KMS-11 (cell line): ENCODE measurements at regions not wholly inside any gene's neighbourhood (a gene's known extent, or its start where the extent isn't known, plus 50 kb on each side); places are given as distances from the start of the nearest gene placed in this dataset.

Experiments
- H2AFZ ChIP-seq: fragments of 200-600 bp; sonication (generic); 2 replicates; pipeline ENCODE4 v1.6.1; 2016; ENCODE audit warnings: antibody characterized with exemption, mixed run types, low read depth
- H3K27ac ChIP-seq: fragments of 200-600 bp; sonication (generic); 2 replicates; pipeline ENCODE4 v1.6.1; 2016; ENCODE audit warnings: mild to moderate bottlenecking, mixed run types
- H3K27me3 ChIP-seq: fragments of 200-600 bp; sonication (generic); 2 replicates; pipeline ENCODE4 v1.6.1; 2017; ENCODE audit warnings: mild to moderate bottlenecking, low read depth, mixed run types, moderate library complexity; ENCODE audit not compliant: insufficient read depth
- H3K36me3 ChIP-seq: fragments of 200-600 bp; sonication (generic); 2 replicates; pipeline ENCODE4 v1.6.1; 2017; ENCODE audit warnings: mild to moderate bottlenecking, mixed run types; ENCODE audit not compliant: insufficient read depth
- H3K4me1 ChIP-seq: fragments of 200-600 bp; sonication (generic); 2 replicates; pipeline ENCODE4 v1.6.1; 2016; ENCODE audit warnings: mild to moderate bottlenecking, low read depth, mixed run types; ENCODE audit not compliant: poor library complexity, severe bottlenecking
- H3K4me2 ChIP-seq: fragments of 200-600 bp; sonication (generic); 2 replicates; pipeline ENCODE4 v1.7.0; 2016; ENCODE audit warnings: mild to moderate bottlenecking, mixed run types
- H3K4me3 ChIP-seq: fragments of 200-600 bp; sonication (generic); IDR thresholded peaks from 2 replicates; pipeline ENCODE4 v1.6.1; 2017; ENCODE audit warnings: low read depth, low read length, mixed read lengths; ENCODE audit not compliant: insufficient read depth
- H3K79me2 ChIP-seq: fragments of 200-600 bp; sonication (generic); 2 replicates; pipeline ENCODE4 v1.6.1; 2016; ENCODE audit warnings: low read depth, mixed run types; ENCODE audit not compliant: insufficient read depth
- H3K9ac ChIP-seq: fragments of 200-600 bp; sonication (generic); 2 replicates; pipeline ENCODE4 v1.6.1; 2016; ENCODE audit warnings: mild to moderate bottlenecking, mixed run types
- H4K20me1 ChIP-seq: fragments of 200-600 bp; sonication (generic); 2 replicates; pipeline ENCODE4 v1.6.1; 2016; ENCODE audit warnings: mild to moderate bottlenecking, mixed run types; ENCODE audit not compliant: insufficient read depth
- TF ChIP-seq, protein P1 (sequence below): fragments of 200-600 bp; sonication (generic); conservative IDR thresholded peaks from 2 replicates; pipeline ENCODE4 v1.6.1; 2017; ENCODE audit warnings: low read depth, mild to moderate bottlenecking, antibody characterized with exemption, low read length, moderate library complexity, mixed read lengths

DNA sequence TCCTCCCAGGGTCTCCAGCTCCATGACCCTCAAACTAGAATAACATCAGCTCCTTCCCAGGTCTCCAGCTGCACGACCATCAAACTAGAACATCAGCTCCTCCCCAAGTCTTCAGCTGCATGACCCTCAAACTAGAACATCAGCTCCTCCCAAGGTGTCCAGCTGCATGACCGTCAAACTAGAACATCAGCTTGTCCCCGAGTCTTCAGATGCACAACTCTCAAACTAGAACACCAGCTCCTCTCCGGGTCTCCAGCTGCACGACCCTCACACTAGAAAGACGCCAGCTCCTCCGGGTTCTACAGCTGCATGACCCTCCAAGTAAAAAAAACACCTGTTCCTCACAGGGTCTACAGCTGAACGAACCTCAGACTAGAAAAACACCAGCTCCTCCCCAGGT is 312.9 kb upstream of the TFPI start:
- H3K27ac ChIP-seq = peak overlapping the region; percentile 86; the same call in 1 of the 2 replicates
- no peak overlapping the region for H2AFZ ChIP-seq
- H3K27me3 ChIP-seq = no peaks in the 10 kb centered on the region
- no peaks in the 10 kb centered on the region for H4K20me1 ChIP-seq
- H3K4me2 ChIP-seq = no peak overlapping the region
- H3K79me2 ChIP-seq = no peaks in the 10 kb centered on the region
- no peaks in the 10 kb centered on the region for H3K36me3 ChIP-seq
- no peak overlapping the region for H3K4me3 ChIP-seq
- TF ChIP-seq, protein P1, sequence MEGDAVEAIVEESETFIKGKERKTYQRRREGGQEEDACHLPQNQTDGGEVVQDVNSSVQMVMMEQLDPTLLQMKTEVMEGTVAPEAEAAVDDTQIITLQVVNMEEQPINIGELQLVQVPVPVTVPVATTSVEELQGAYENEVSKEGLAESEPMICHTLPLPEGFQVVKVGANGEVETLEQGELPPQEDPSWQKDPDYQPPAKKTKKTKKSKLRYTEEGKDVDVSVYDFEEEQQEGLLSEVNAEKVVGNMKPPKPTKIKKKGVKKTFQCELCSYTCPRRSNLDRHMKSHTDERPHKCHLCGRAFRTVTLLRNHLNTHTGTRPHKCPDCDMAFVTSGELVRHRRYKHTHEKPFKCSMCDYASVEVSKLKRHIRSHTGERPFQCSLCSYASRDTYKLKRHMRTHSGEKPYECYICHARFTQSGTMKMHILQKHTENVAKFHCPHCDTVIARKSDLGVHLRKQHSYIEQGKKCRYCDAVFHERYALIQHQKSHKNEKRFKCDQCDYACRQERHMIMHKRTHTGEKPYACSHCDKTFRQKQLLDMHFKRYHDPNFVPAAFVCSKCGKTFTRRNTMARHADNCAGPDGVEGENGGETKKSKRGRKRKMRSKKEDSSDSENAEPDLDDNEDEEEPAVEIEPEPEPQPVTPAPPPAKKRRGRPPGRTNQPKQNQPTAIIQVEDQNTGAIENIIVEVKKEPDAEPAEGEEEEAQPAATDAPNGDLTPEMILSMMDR = no peak
- H3K4me1 ChIP-seq = peaks cover 49% of the 10 kb centered on the region
- H3K9ac ChIP-seq = no peak overlapping the region

DNA sequence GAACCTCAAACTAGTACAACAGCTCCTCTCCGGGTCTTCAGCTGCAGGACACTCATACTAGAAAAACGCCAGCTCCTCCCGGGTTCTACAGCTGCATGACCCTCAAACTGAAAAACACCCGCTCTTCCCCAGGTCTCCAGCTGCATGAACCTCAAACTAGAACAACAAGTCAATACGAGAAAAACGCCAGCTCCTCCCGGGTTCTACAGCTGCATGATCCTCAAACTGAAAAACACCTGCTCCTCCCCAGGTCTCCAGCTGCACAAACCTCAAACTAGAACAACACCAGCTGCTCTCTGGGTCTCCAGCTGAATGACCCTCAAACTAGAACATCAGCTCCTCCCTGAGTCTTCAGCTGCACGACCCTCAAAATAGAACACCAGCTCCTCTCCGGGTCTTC is 315.0 kb upstream of the TFPI start:
- Histone ChIP-seq H3K27ac (peak overlapping the region; percentile 86), H3K4me1 (peaks cover 46% of the 10 kb centered on the region), H2AFZ (peak overlapping the region; percentile 58), H4K20me1 (no peaks in the 10 kb centered on the region), H3K4me2 (peak overlapping the region; percentile 42; the same call in 1 of the 2 replicates), H3K9ac (no peak overlapping the region), H3K27me3 (no peaks in the 10 kb centered on the region), H3K79me2 (no peaks in the 10 kb centered on the region), H3K36me3 (no peaks in the 10 kb centered on the region), H3K4me3 (no peak overlapping the region)
- TF ChIP-seq, protein P1 = no peak

DNA sequence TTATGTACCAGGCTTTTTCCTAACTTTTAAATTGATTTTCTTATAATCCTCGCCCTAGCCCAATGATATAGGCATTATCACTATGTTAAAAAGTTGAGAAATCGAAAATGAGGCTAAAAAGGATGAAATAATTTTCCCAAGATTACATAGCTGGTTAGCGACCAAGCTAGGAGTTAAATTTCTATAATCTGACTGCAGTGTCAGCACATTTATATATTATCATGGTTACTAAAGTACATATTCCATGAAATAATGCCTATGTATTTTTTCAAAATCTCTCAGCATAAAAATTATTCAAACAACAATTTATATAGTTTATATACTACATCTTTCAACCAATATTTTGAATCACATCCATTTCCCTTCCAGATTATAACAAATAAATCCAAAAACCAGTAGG is 317.3 kb upstream of the TFPI start:
- Histone ChIP-seq H2AFZ (no peak overlapping the region), H3K4me1 (peaks cover 46% of the 10 kb centered on the region), H3K27me3 (no peaks in the 10 kb centered on the region), H3K4me2 (no peak overlapping the region), H3K9ac (no peak overlapping the region), H3K27ac (no peak overlapping the region), H3K79me2 (no peaks in the 10 kb centered on the region), H3K36me3 (no peaks in the 10 kb centered on the region), H4K20me1 (no peaks in the 10 kb centered on the region), H3K4me3 (no peak overlapping the region)
- TF ChIP-seq, protein P1 = no peak

DNA sequence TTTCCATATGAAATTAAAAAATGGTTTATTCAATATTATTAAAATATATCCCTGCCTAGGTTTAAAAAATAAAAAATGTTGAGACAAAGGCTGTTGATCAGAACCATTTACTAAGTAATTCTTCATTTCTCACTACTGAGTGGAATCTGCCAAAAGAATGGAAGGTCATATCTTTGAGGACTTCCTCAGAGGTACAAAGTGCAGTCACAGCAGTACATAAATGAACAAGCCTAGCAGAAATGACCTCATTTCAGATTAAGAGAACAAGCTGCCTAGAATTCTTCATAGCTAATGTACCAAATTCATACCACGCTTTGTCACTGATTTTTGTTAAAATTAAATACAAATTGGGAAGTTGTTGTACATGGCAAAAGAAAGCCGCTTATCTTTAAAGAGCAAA is 318.9 kb upstream of the TFPI start:
- Histone ChIP-seq H3K79me2 (no peaks in the 10 kb centered on the region), H4K20me1 (no peaks in the 10 kb centered on the region), H3K9ac (no peak overlapping the region), H3K4me2 (no peak overlapping the region), H3K4me1 (peaks cover 29% of the 10 kb centered on the region), H3K27ac (no peak overlapping the region), H2AFZ (no peak overlapping the region), H3K4me3 (no peak overlapping the region), H3K27me3 (no peaks in the 10 kb centered on the region), H3K36me3 (no peaks in the 10 kb centered on the region)
- TF ChIP-seq, protein P1 = no peak
